Fibroblast of pulmonary artery (primary cell): ENCODE measurements at regions not wholly inside any gene's neighbourhood (a gene's known extent, or its start where the extent isn't known, plus 50 kb on each side); places are given as distances from the start of the nearest gene placed in this dataset.

Experiments used
- DNase-seq: peaks from one replicate; pipeline ENCODE4 v3.0.0-alpha.2; 2010; ENCODE audit warnings: low read depth
- H3K4me3 ChIP-seq: replicated peaks from 2 replicates; pipeline ENCODE4 v1.5.1; 2011; ENCODE audit warnings: low read depth, mild to moderate bottlenecking, control low read depth, low read length, moderate library complexity
- TF ChIP-seq, protein P1 (sequence below): IDR thresholded peaks from 2 replicates; pipeline ENCODE4 v1.5.1; 2011; ENCODE audit warnings: mild to moderate bottlenecking, control low read depth, low read length, inconsistent platforms; ENCODE audit errors: missing control alignments

DNA sequence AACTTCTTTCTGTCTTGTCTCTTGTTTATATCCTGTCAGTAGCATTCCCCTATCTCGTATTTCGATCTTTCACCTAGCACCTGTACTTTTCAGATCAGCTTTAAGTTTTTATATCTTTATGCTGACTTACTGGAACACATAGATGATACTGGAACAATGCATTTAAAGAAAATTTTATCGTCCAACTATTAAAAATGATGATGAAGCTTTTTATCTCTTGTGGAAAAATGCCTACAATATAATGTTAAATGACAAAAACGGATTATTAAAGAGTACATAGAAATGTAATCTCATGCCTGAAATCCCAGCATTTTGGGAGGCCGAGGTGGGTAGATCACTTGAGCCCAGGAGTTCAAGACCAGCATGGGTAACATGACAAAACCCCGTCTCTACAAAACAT is 139.5 kb downstream of the ZPLD1 start:
- no peak for DNase-seq
- TF ChIP-seq, protein P1, sequence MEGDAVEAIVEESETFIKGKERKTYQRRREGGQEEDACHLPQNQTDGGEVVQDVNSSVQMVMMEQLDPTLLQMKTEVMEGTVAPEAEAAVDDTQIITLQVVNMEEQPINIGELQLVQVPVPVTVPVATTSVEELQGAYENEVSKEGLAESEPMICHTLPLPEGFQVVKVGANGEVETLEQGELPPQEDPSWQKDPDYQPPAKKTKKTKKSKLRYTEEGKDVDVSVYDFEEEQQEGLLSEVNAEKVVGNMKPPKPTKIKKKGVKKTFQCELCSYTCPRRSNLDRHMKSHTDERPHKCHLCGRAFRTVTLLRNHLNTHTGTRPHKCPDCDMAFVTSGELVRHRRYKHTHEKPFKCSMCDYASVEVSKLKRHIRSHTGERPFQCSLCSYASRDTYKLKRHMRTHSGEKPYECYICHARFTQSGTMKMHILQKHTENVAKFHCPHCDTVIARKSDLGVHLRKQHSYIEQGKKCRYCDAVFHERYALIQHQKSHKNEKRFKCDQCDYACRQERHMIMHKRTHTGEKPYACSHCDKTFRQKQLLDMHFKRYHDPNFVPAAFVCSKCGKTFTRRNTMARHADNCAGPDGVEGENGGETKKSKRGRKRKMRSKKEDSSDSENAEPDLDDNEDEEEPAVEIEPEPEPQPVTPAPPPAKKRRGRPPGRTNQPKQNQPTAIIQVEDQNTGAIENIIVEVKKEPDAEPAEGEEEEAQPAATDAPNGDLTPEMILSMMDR, result no peak

DNA sequence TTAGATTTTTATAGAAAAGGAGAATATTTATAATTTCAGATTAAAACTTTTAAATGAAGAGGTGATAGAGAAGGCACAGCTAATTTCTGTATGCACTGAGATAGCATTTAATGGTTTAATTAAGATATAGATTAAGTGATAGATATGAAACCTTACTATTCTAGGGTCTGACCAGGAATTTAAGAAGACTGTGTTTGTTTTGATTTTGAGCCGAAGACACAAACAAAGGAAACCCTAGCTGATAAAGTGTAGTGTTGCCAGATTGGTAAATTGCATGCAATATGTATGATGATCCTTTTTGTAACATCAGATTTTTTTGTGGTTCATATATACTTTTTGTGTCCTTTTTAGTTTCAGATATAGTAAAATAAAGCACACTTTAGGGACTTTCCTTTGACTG is 141.8 kb downstream of the ZPLD1 start:
- no peak overlapping the region for H3K4me3 ChIP-seq
- TF ChIP-seq, protein P1, result no peak
- no peak for DNase-seq

More for the DNA sequence above, 139.5 kb downstream of the ZPLD1 start:
- no peak overlapping the region for H3K4me3 ChIP-seq

DNA sequence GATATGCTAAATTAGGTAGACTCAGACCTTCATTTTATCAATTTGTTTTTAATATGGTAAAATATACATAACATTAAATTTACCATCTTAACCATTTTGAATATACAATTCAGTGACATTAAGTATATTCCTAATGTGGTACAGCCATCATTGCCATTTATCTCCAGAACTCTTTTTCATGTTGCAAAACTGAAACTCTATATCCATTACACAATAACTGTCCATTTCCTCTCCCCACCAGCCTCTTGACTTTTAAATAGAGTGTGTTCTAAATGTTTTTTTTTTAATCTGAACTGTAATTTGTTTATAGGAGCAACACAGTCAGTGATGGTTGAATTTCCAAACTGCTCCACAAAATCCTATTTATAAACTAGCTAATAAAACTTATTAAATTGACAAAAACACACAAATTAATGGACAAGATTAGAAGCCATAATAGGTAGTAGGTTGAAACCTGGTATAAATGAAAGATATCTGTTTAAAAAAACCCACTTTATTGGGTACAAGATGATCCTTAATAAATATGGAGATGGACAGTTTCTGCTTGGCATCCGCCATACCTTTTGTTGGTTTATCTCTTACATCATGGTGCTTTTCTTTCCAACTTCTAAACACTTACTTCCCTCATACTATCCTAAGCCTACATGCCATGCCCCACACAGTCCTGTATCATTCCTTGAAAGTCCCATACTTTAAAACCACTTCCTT is 142.4 kb downstream of the ZPLD1 start:
- TF ChIP-seq, protein P1, result no peak
- no peak overlapping the region for H3K4me3 ChIP-seq
- peak; percentile 1 for DNase-seq

DNA sequence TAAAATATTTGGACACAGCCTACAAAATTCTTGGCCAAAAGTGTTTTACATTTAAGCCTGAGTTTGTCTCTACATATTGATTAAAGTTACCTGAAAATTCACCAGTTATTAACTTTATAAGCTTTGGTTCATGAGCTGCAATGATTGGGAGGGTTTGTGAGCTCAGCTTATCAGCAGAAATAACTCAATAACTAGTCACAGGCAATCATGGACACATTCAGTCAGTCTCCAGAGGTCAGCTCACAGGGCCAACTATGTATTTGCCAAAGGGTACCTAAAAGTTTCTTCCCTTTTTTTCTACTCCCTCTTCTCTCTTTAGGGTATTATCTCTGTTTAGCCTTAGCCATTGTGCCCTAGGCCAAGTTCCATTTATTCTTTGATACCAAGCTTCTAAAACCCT is 145.9 kb downstream of the ZPLD1 start:
- no peak for DNase-seq

DNA sequence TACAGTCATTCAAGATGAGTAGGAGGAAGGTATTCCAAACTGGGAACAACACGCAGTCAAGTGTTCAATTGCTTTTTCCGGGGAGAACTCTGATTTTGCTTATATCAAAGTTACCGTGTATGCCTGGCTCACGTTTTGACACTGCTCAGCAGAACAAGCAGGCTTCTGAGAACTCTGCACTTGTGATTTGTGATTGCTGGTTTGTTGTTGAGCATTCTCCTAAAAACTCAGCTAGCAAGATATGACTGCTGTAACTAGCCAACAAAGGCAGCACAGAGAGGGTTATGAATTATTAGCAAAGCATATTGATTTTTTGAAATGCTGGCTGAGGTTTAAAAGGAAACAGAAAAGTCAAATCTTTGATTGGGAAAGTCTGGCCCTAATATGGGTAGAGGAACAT is 151.7 kb downstream of the ZPLD1 start:
- H3K4me3 ChIP-seq, result no peak overlapping the region
- TF ChIP-seq, protein P1, result no peak
- DNase-seq, result no peak

More for the DNA sequence above, 145.9 kb downstream of the ZPLD1 start:
- TF ChIP-seq, protein P1, result no peak
- no peak overlapping the region for H3K4me3 ChIP-seq

DNA sequence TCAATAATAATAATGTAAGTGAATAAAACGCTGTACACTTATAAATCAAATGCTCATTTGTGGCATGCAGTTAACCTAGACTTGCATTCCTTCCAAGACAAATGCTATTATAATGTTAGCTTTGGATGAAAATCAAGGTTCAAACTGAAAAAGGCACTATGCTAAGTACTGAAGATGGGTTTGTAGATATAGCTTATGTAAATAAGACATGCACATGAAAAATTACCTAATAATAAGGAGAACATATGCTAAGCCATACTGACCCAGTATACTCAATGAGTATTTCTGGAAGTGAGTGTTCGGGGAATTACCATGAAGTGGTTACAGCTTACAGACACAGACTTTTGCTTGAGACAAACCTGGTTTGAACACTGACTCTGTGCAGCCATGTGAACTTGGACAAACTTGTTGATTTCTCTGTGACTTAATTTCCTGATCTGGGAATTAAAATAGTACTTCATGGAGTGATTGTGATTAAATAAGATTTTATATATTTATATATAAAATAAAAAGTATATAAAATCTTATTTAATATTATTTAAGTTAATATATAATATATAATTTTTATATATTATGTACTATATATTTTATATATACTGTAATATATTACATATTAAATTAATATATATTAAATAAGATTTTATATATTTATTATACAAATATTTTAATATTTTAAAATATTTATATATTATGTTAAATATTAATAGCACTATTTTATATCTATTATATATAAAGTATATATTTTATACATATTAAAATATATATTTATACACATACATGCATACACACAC is 159.2 kb downstream of the ZPLD1 start:
- no peak for DNase-seq
- TF ChIP-seq, protein P1, result no peak
- no peak overlapping the region for H3K4me3 ChIP-seq
